Chondrocyte (in vitro differentiated cells): ENCODE measurements at regions not wholly inside any gene's neighbourhood (a gene's known extent, or its start where the extent isn't known, plus 50 kb on each side); places are given as distances from the start of the nearest gene placed in this dataset.

ENCODE experiments used
- DNase-seq: peaks from one replicate; pipeline ENCODE4 v3.0.0; 2021; ENCODE audit warnings: mixed read lengths, low spot score
- H3K27ac Mint-ChIP-seq: one replicate; pipeline ENCODE4 v1.8.0; 2021; ENCODE audit warnings: mild to moderate bottlenecking, moderate library complexity, mixed read lengths; ENCODE audit not compliant: unreplicated experiment
- H3K27me3 Mint-ChIP-seq: 2 replicates; pipeline ENCODE4 v1.8.0; 2021; ENCODE audit warnings: low read depth, mixed read lengths
- H3K36me3 Mint-ChIP-seq: 2 replicates; pipeline ENCODE4 v1.8.0; 2021; ENCODE audit warnings: low read depth, mixed read lengths
- H3K4me1 Mint-ChIP-seq: 2 replicates; pipeline ENCODE4 v1.8.0; 2021; ENCODE audit warnings: low read depth, mild to moderate bottlenecking, mixed read lengths
- H3K4me3 Mint-ChIP-seq: one replicate; pipeline ENCODE4 v1.8.0; 2021; ENCODE audit warnings: mild to moderate bottlenecking, moderate library complexity, mixed read lengths; ENCODE audit not compliant: unreplicated experiment
- H3K9me3 Mint-ChIP-seq: 2 replicates; pipeline ENCODE4 v1.8.0; 2021; ENCODE audit warnings: low read depth, mixed read lengths
- CTCF ChIP-seq: fragments of 200-600 bp; sonication (generic); IDR thresholded peaks from 2 replicates; pipeline ENCODE4 v1.5.0; 2021; ENCODE audit warnings: antibody characterized with exemption, mild to moderate bottlenecking, moderate library complexity

GRCh38 chr9:119095072-119095471 is 274.2 kb downstream of the BRINP1 start:
- H3K27ac Mint-ChIP-seq: no peak overlapping the region
- H3K4me1 Mint-ChIP-seq: no peaks in the 10 kb centered on the region
- no peak for DNase-seq
- no peak overlapping the region for H3K4me3 Mint-ChIP-seq
- no peak for TF ChIP-seq CTCF
- no peaks in the 10 kb centered on the region for H3K9me3 Mint-ChIP-seq
- H3K27me3 Mint-ChIP-seq: no peaks in the 10 kb centered on the region
- H3K36me3 Mint-ChIP-seq: no peaks in the 10 kb centered on the region

GRCh38 chr9:119101048-119101447 is 268.2 kb downstream of the BRINP1 start:
- H3K4me3 Mint-ChIP-seq: no peak overlapping the region
- no peaks in the 10 kb centered on the region for H3K9me3 Mint-ChIP-seq
- TF ChIP-seq CTCF: no peak
- no peak for DNase-seq
- H3K27me3 Mint-ChIP-seq: peaks cover 3% of the 10 kb centered on the region
- H3K27ac Mint-ChIP-seq: no peak overlapping the region
- no peaks in the 10 kb centered on the region for H3K4me1 Mint-ChIP-seq
- H3K36me3 Mint-ChIP-seq: no peaks in the 10 kb centered on the region

DNA sequence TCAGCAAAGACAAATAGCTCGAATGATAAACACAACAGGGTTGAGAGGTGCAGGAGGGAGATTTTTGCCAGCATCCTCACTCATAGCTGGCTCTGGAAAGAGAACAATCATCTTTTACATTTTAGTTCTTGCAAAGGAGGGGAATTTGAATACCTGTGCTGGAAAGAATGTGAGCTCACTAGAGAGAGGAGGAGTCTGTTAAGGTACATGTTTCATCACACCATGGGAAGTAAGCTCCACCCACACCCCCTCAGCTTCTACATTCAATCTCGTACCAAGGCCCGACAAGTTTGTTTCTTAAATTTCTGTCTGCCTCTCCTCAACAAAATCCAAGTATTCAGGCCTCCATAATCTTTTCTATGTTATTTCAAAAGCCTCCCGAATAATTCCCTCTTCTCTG is 254.6 kb downstream of the BRINP1 start:
- DNase-seq: no peak
- Mint-ChIP-seq H3K27me3 (no peaks in the 10 kb centered on the region), H3K4me3 (no peak overlapping the region), H3K36me3 (no peaks in the 10 kb centered on the region), H3K27ac (no peak overlapping the region), H3K9me3 (peaks cover 2% of the 10 kb centered on the region), H3K4me1 (no peaks in the 10 kb centered on the region)
- TF ChIP-seq CTCF: no peak
